ENCODE measurements at regions not wholly inside any gene's neighbourhood (a gene's known extent, or its start where the extent isn't known, plus 50 kb on each side); places are given as distances from the start of the nearest gene placed in this dataset.
"Not testable (repeated sequence)": the region's sequence is repeated elsewhere in the genome, so short reads cannot be mapped to it uniquely, and the experiment has no call there.

- DNase-seq, result no peak
These were observed 271.7 kb upstream of the MKLN1 start for GRCh38 chr7:131056007-131056406.

- no peak for DNase-seq
These were observed 270.5 kb upstream of the MKLN1 start for GRCh38 chr7:131057015-131057793.

DNA sequence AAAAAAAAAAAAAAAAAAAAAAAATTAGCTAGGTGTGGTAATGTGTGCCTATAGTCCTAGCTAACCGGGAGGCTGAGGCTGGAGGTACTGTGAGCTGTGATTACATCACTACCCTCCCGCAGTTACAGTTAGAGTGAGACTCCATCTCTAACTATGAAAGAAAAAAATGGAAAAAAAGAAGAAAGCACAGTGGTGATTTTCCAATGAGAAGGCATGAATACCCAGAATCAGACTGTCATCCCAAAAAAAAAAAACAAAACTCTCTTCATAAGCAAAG lies 269.9 kb upstream of the MKLN1 start:
- DNase-seq, result no peak

DNA sequence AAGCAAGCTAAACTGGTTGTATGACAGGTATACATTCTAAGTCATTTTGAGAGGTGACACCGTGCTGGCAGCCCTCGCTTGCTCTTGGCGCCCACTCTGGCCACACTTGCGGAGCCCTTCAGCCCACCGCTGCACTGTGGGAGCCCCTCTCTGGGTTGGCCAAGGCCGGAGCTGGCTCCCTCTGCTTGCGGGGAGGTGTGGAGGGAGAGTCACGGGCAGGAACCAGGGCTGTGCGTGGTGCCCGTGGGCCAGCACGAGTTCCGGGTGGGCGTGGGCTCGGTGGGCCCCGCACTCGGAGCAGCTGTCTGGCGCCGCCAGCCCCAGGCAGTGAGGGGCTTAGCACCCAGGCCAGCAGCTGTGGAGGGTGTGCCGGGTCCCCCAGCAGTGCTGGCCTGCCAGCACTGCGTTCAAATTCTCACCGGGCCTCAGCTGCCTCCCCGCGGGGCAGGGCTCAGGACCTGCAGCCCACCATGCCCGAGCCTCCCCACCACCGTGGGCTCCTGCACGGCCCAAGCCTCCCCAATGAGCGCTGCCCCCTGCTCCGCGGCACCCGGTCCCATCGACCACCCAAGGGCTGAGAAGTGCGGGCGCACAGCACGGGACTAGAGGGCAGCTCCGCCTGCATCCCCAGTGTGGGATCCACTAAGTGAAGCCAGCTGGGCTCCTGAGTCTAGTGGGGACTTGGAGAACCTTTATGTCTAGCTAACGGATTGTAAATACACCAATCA lies 269.0 kb upstream of the MKLN1 start:
- DNase-seq, result not testable (repeated sequence)

GRCh38 chr7:131059401-131059800 lies 268.3 kb upstream of the MKLN1 start:
- not testable (repeated sequence) for DNase-seq

DNA sequence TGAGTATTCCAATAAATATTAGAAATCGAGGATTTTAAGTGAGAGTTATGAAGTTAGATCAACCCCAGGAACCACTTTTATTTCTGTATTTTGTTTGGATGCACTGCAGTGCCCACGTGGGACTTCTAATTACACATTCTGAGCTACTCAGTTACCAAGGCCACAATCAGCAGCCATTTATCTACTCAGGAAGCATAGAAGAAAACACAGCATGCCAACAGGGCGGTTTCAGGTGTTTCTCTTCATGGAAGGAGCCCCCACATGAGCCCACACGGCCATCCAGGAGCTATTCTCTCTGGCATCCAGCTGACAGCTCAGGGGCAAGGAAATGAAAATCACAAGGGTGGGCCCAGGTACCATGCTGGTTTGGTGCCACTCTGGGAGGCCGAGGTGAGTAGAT lies 266.5 kb upstream of the MKLN1 start:
- no peak for DNase-seq

DNA sequence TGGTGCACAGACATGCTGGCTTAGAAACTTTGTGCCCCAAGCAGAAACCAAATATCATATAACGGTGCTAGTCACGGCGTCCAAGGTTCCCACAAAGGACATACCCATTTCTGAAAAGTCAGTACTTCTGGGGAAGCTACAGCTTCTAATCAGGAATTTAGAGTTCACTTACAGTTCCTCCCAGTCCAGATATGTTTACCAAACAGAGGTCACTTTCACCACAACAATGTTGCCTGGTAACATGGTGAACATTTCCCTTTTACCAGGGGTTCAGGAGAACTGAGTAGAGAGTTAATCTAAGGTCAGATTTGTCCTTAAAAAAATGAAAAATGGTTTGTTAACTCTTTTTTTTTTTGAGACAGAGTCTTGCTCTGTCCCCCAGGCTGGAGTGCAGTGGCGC lies 265.9 kb upstream of the MKLN1 start:
- DNase-seq, result no peak

DNA sequence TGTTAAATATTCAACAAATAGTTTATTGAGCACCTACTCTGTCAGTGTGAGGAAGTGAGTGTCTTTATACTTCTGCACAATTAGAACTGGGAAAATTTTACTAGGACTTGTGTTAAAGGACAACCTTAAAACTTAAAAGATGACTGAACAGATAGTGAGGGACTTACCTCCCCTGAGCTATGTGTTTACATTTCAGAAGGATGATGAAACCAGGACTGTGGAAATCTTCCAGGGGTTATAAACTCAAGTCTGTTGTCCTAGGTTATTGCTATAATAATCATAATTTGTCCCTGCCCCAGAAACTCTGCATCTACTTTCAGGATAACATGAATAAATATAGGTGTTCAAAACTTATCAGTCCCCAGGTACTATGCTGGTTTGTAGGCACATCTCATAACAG lies 261.0 kb upstream of the MKLN1 start:
- no peak for DNase-seq

- no peak for DNase-seq
These were observed 260.5 kb upstream of the MKLN1 start for GRCh38 chr7:131067220-131067619.

DNA sequence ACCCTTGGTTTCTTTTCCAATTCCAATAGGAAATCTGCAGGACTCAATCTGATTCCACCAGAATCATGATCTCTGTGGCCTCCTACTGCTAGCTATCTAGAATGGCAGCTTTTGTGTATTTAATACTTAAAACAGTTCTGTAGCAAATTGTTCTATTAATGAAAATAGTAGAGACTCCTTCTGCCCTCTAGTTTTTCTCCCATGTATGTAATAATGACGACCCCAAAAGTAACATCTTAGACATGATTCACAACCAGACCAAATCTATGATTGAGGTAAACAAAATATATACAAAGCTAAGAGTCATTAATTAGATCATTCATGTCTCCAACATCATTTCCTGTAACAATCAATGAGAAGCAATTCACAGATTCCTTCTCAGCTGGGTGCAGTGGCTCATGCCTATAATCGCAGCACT lies 259.1 kb upstream of the MKLN1 start:
- DNase-seq, result no peak

DNA sequence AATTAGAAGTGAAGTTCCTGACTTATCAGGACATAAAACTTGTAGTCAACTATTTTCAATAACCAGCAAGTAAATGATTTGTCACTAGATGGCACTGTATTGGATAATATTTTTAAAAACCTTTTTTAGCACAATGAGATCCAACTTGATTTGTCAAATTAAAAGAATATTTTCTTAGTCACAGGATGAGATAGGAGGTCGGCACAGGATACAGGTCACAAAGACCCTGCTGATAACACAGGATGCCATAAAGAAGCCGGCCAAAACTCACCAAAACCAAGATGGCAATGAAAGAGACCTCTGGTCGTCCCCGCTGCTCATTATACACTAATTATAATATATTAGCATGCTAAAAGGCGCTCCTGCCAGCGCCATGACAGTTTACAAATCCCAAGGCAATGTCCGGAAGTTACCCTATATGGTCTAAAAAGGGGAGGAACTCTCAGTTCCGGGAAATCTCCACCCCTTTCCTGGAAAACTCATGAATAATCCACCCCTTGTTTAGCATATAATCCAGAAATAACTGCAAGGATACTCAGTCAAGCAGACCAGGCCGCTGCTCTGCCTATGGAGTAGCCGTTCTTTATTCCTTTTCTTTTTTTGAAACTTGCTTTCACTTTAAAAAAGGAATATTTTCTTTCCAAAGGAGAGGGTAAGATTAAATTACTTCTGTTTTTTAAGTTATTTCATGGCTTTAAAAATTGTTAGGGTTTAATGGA lies 255.7 kb upstream of the MKLN1 start:
- DNase-seq, result no peak

GRCh38 chr7:131072505-131073091 lies 255.1 kb upstream of the MKLN1 start:
- DNase-seq, result no peak

- no peak for DNase-seq
These were observed 253.6 kb upstream of the MKLN1 start for GRCh38 chr7:131074043-131074442.

DNA sequence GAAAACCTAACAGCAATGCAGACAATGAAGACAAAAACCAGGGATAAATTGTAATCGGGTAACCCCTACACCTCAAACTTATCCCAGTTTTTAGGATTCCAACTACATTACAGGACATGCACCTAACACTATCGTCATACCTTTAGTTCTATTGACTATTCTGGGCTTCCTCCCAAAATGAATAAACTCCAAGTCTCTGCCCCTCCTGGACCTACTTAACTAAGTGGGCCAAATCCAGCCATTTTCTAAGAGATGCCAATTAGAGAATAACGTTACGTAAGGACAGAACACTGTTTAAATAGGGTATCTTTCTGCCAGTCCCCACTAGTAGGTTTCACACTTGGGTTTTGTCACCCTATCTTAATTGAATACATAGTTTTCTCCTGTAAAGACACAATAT lies 253.1 kb upstream of the MKLN1 start:
- no peak for DNase-seq

DNA sequence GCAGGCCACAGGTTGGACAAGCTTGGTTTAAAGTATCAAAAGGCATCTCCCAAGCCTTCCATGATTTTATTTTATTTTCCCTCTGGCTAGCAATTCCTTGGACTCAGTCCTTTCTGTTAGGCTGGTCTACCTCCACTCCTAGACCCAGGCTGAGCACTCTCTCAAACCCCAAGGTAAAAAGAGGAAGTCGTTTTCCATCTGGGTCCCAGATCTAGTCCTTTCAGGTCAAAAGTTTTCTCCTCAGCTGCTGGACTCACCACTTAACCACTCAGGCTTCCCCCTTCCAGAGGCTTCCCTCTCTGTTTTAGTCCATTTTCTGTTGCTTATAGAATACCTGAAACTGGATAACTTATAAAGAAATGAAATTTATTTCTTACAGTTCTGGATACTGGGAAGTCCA lies 252.3 kb upstream of the MKLN1 start:
- no peak for DNase-seq

DNA sequence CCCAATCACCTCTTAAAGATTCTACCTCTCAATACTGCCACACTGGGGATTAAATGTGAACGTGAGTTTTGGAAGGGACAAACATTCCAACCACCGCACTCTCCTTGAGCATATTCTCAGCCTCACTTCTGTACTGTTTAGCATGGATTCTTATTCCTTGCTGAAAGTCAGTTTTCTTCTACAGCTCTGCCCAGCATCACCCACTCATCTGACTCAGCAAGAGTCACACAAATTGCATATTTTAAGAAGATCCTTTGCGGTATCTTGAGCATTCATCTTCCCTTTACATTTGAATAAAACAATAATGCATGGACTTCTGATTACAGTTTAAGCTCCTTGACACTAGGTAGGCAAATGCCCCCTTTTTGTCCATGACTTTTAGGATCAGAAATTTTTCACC lies 251.6 kb upstream of the MKLN1 start:
- DNase-seq, result no peak

GRCh38 chr7:131076711-131077181 lies 250.9 kb upstream of the MKLN1 start:
- DNase-seq, result no peak

- no peak for DNase-seq
These were observed 249.9 kb upstream of the MKLN1 start for GRCh38 chr7:131077735-131078134.

- DNase-seq, result no peak
These were observed 246.9 kb upstream of the MKLN1 start for GRCh38 chr7:131080754-131081153.

- no peak for DNase-seq
These were observed 246.4 kb upstream of the MKLN1 start for GRCh38 chr7:131081308-131081707.

DNA sequence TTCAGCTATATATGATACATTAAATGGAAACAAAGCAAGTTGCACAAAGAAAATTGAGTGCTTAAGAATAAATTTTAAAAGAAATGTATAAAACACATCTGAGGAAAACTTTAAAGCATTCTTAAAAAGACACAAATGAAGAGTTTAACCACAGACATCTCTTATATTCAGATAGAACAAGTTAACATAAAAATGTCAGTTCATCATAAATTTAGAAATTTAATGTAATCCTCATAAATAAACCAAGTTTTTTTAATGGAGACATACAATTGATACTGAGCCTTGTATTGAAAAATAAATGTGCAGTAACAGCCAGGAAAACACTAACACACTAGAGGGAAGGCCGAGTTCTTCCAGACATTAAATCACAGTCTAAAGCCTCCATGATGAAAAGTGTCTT lies 243.9 kb upstream of the MKLN1 start:
- DNase-seq, result no peak

DNA sequence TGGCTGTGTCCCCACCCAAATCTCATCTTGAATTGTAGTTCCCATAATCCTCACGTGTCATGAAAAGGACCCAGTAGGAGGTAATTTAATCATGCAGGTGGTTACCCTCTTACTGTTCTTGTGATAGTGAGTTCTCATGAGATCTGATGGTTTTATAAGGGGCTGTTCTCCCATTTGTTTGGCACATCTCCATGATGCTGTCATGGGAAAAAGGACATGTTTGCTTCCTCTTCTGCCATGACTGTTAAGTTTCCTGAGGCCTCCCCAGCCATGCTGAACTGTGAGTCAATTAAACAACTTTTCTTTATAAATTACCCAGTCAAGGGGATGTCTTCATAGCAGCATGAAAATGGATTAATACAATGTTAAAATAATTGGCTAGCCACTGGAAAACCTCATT lies 243.3 kb upstream of the MKLN1 start:
- not testable (repeated sequence) for DNase-seq
